H9 (cell line): ENCODE measurements at regions not wholly inside any gene's neighbourhood (a gene's known extent, or its start where the extent isn't known, plus 50 kb on each side); places are given as distances from the start of the nearest gene placed in this dataset.
"Not testable (repeated sequence)": the region's sequence is repeated elsewhere in the genome, so short reads cannot be mapped to it uniquely, and the experiment has no call there.

ENCODE experiments used
- DNase-seq: peaks from one replicate; pipeline ENCODE4 v3.0.0-alpha.2; 2017
- H2AFZ ChIP-seq: one replicate; pipeline ENCODE4 v1.6.1; 2013; ENCODE audit warnings: mild to moderate bottlenecking, low read length, control low read depth, moderate library complexity
- H2AK5ac ChIP-seq: 2 replicates; pipeline ENCODE4 v1.6.1; 2013; ENCODE audit warnings: low read length, control low read depth, mixed read lengths; ENCODE audit not compliant: insufficient read length
- H2BK120ac ChIP-seq: one replicate; pipeline ENCODE4 v1.6.1; 2013; ENCODE audit warnings: low read depth, mild to moderate bottlenecking, low read length, control low read depth, inconsistent platforms; ENCODE audit not compliant: poor library complexity, severe bottlenecking
- H2BK12ac ChIP-seq: 2 replicates; pipeline ENCODE4 v1.6.1; 2013; ENCODE audit warnings: low read length, control low read depth, mixed read lengths, low read depth; ENCODE audit not compliant: insufficient read length
- H2BK15ac ChIP-seq: 2 replicates; pipeline ENCODE4 v1.6.1; 2013; ENCODE audit warnings: low read depth, low read length, control low read depth
- H2BK20ac ChIP-seq: one replicate; pipeline ENCODE4 v1.6.1; 2013; ENCODE audit warnings: low read depth, mild to moderate bottlenecking, low read length, control low read depth, inconsistent platforms; ENCODE audit not compliant: poor library complexity, severe bottlenecking
- H2BK5ac ChIP-seq: 2 replicates; pipeline ENCODE4 v1.6.1; 2013; ENCODE audit warnings: low read length, control low read depth, mixed read lengths; ENCODE audit not compliant: insufficient read length
- H3K14ac ChIP-seq: 2 replicates; pipeline ENCODE4 v1.6.1; 2013; ENCODE audit warnings: low read length, control low read depth; ENCODE audit not compliant: insufficient read depth
- H3K18ac ChIP-seq: 2 replicates; pipeline ENCODE4 v1.6.1; 2013; ENCODE audit warnings: low read depth, mild to moderate bottlenecking, mixed read lengths, low read length, control low read depth; ENCODE audit not compliant: insufficient read length
- H3K23ac ChIP-seq: 2 replicates; pipeline ENCODE4 v1.6.1; 2013; ENCODE audit warnings: low read length, control low read depth, mixed read lengths, low read depth; ENCODE audit not compliant: insufficient read length
- H3K23me2 ChIP-seq: 2 replicates; pipeline ENCODE4 v1.6.1; 2013; ENCODE audit warnings: low read depth, mild to moderate bottlenecking, mixed read lengths, low read length, control low read depth; ENCODE audit not compliant: insufficient read length, poor library complexity, severe bottlenecking
- H3K27ac ChIP-seq: 2 replicates; pipeline ENCODE4 v1.5.1; 2013; ENCODE audit warnings: low read length, control low read depth, mixed read lengths, low read depth; ENCODE audit not compliant: insufficient read length
- H3K27me3 ChIP-seq: 2 replicates; pipeline ENCODE4 v1.6.1; 2013; ENCODE audit warnings: low read length, control low read depth, inconsistent platforms; ENCODE audit not compliant: insufficient read depth
- H3K4ac ChIP-seq: 2 replicates; pipeline ENCODE4 v1.6.1; 2013; ENCODE audit warnings: low read depth, mild to moderate bottlenecking, control low read depth, inconsistent platforms, low read length, moderate library complexity
- H3K4me1 ChIP-seq: 2 replicates; pipeline ENCODE4 v1.6.1; 2013; ENCODE audit warnings: low read length, control low read depth, inconsistent platforms; ENCODE audit not compliant: insufficient read depth
- H3K4me2 ChIP-seq: 2 replicates; pipeline ENCODE4 v1.6.1; 2013; ENCODE audit warnings: low read length, control low read depth, mixed read lengths; ENCODE audit not compliant: insufficient read length, insufficient read depth
- H3K56ac ChIP-seq: 2 replicates; pipeline ENCODE4 v1.6.1; 2013; ENCODE audit warnings: low read depth, mild to moderate bottlenecking, mixed read lengths, low read length, control low read depth; ENCODE audit not compliant: insufficient read length
- H3K79me1 ChIP-seq: 2 replicates; pipeline ENCODE4 v1.6.1; 2013; ENCODE audit warnings: low read depth, mild to moderate bottlenecking, moderate library complexity, low read length, control low read depth, inconsistent platforms; ENCODE audit not compliant: insufficient read depth, poor library complexity, severe bottlenecking
- H3K79me2 ChIP-seq: 2 replicates; pipeline ENCODE4 v1.6.1; 2013; ENCODE audit warnings: low read length, control low read depth, inconsistent platforms; ENCODE audit not compliant: insufficient read depth
- H3K9ac ChIP-seq: 2 replicates; pipeline ENCODE4 v1.6.1; 2013; ENCODE audit warnings: low read length, control low read depth, mixed read lengths; ENCODE audit not compliant: insufficient read length; ENCODE audit errors: extremely low read depth
- H3K9me3 ChIP-seq: one replicate; pipeline ENCODE4 v1.6.1; 2013; ENCODE audit warnings: low read depth, low read length, inconsistent platforms; ENCODE audit not compliant: control insufficient read depth
- H3T11ph ChIP-seq: one replicate; pipeline ENCODE4 v1.6.1; 2013; ENCODE audit warnings: mild to moderate bottlenecking, low read length, control low read depth, inconsistent platforms
- H4K20me1 ChIP-seq: one replicate; pipeline ENCODE4 v1.6.1; 2013; ENCODE audit not compliant: control insufficient read depth, insufficient read length, insufficient read depth
- H4K5ac ChIP-seq: 2 replicates; pipeline ENCODE4 v1.6.1; 2013; ENCODE audit warnings: low read depth, mild to moderate bottlenecking, mixed read lengths, low read length, control low read depth; ENCODE audit not compliant: insufficient read length
- H4K8ac ChIP-seq: replicated peaks from 2 replicates; pipeline ENCODE4 v1.6.1; 2013; ENCODE audit warnings: low read length, control low read depth, mixed read lengths, low read depth; ENCODE audit not compliant: insufficient read length
- H4K91ac ChIP-seq: 2 replicates; pipeline ENCODE4 v1.6.1; 2013; ENCODE audit warnings: low read depth, mild to moderate bottlenecking, moderate library complexity, mixed read lengths, low read length, control low read depth; ENCODE audit not compliant: insufficient read length
- H3K27ac Mint-ChIP-seq, 3 experiments: 2 replicates in 2 of 3; 3 replicates in 1 of 3; pipeline ENCODE4 v1.8.0; 2020 to 2021; ENCODE audit warnings: mixed read lengths in 3 of 3, mild to moderate bottlenecking in 1 of 3, moderate library complexity in 1 of 3
- H3K27me3 Mint-ChIP-seq: 2 replicates; pipeline ENCODE4 v1.8.0; 2021; ENCODE audit warnings: low read depth, mild to moderate bottlenecking, moderate library complexity, mixed read lengths
- H3K36me3 Mint-ChIP-seq, 3 experiments: 2 replicates in 2 of 3; 3 replicates in 1 of 3; pipeline ENCODE4 v1.8.0; 2020 to 2021; ENCODE audit warnings: low read depth in 3 of 3, mixed read lengths in 3 of 3; ENCODE audit not compliant: insufficient read depth in 1 of 3
- H3K4me1 Mint-ChIP-seq, 2 experiments: 2 replicates each; pipeline ENCODE4 v1.8.0; 2020; ENCODE audit warnings: mixed read lengths in 2 of 2
- H3K4me3 Mint-ChIP-seq, 2 experiments: 2 replicates in 1 of 2; 3 replicates in 1 of 2; pipeline ENCODE4 v1.8.0; 2020 to 2021; ENCODE audit warnings: mild to moderate bottlenecking in 2 of 2, mixed read lengths in 2 of 2, moderate library complexity in 1 of 2
- H3K9me3 Mint-ChIP-seq, 2 experiments: 2 replicates in 1 of 2; 3 replicates in 1 of 2; pipeline ENCODE4 v1.8.0; 2020; ENCODE audit warnings: mild to moderate bottlenecking in 2 of 2, mixed read lengths in 2 of 2, moderate library complexity in 1 of 2
- CTCF ChIP-seq: fragments of 200-600 bp; sonication (generic); conservative IDR thresholded peaks from 3 replicates; pipeline ENCODE4 v1.8.0; 2021; ENCODE audit warnings: antibody characterized with exemption, mild to moderate bottlenecking
- WGBS: extraction: QIAGEN DNeasy Blood & Tissue Kit; methylation state at CpG from one replicate; pipeline ENCODE4 v1.1.7; 2013; ENCODE audit warnings: missing lambda C conversion rate, low lambda C conversion rate, mixed read lengths; ENCODE audit not compliant: insufficient read length; ENCODE audit errors: extremely low coverage; 5-methylcytosine and 5-hydroxymethylcytosine counted together

GRCh38 chr17:27089929-27090247 lies 204.0 kb upstream of the WSB1 start:
- H3K9me3 ChIP-seq, result peaks cover 56% of the 10 kb centered on the region
- no peak for TF ChIP-seq CTCF
- no peak overlapping the region for H2AFZ ChIP-seq
- H3K79me2 ChIP-seq, result no peaks in the 10 kb centered on the region
- H3K27ac ChIP-seq, result no peak overlapping the region
- peaks cover 1% of the 10 kb centered on the region for H3K27me3 Mint-ChIP-seq
- no peak overlapping the region for H2BK5ac ChIP-seq
- no peak overlapping the region for H3K4ac ChIP-seq
- no peak overlapping the region for H3K18ac ChIP-seq
- no peak overlapping the region for H4K91ac ChIP-seq
- H3K36me3 Mint-ChIP-seq, result peaks cover 11 to 37% (median 18%) of the 10 kb centered on the region in 3 experiments; a peak in 6 of 7 replicates
- no peak overlapping the region for H3K56ac ChIP-seq
- H2BK15ac ChIP-seq, result no peak overlapping the region
- H2BK120ac ChIP-seq, result no peak overlapping the region
- no peak overlapping the region for H3K4me3 Mint-ChIP-seq
- H3K27ac Mint-ChIP-seq, result no peak overlapping the region
- H3K23me2 ChIP-seq, result no peaks in the 10 kb centered on the region
- H3K4me1 ChIP-seq, result no peaks in the 10 kb centered on the region
- WGBS, result no CpG with 5 or more reads among the region's 1 CpG
- peaks cover 91 to 95% of the 10 kb centered on the region in 2 experiments for H3K9me3 Mint-ChIP-seq
- no peaks in the 10 kb centered on the region for H3K79me1 ChIP-seq
- H3K9ac ChIP-seq, result no peak overlapping the region
- H4K20me1 ChIP-seq, result no peaks in the 10 kb centered on the region
- no peak overlapping the region for H4K5ac ChIP-seq
- H2AK5ac ChIP-seq, result no peak overlapping the region
- no peak overlapping the region for H4K8ac ChIP-seq
- no peak overlapping the region for H3K4me2 ChIP-seq
- no peak overlapping the region for H3K14ac ChIP-seq
- no peak overlapping the region for H3K23ac ChIP-seq
- H2BK12ac ChIP-seq, result no peak overlapping the region
- no peak overlapping the region for H2BK20ac ChIP-seq
- DNase-seq, result no peak
- H3T11ph ChIP-seq, result no peak overlapping the region
- no peaks in the 10 kb centered on the region for H3K4me1 Mint-ChIP-seq
- H3K27me3 ChIP-seq, result no peaks in the 10 kb centered on the region

- H3K4ac ChIP-seq, H2BK120ac ChIP-seq, H3K4me1 Mint-ChIP-seq, H3K4me1 ChIP-seq, H2BK12ac ChIP-seq, H3K56ac ChIP-seq, H4K20me1 ChIP-seq, H3K4me2 ChIP-seq, H3K27ac ChIP-seq, H3K23ac ChIP-seq, H3K4me3 Mint-ChIP-seq, H2BK20ac ChIP-seq, H3K27me3 ChIP-seq, H3K27me3 Mint-ChIP-seq, DNase-seq, H3K79me2 ChIP-seq, H3K9ac ChIP-seq, H3K14ac ChIP-seq, H2BK15ac ChIP-seq, H4K91ac ChIP-seq, H2AK5ac ChIP-seq, H3K23me2 ChIP-seq, H2AFZ ChIP-seq, H3T11ph ChIP-seq, H3K18ac ChIP-seq, H4K8ac ChIP-seq, H4K5ac ChIP-seq, H3K27ac Mint-ChIP-seq, H3K79me1 ChIP-seq, H2BK5ac ChIP-seq: not testable (repeated sequence)
- Mint-ChIP-seq H3K36me3 (peaks cover 11 to 34% (median 18%) of the 10 kb centered on the region in 3 experiments; a peak in 6 of 7 replicates), H3K9me3 (peaks cover 88 to 93% of the 10 kb centered on the region in 2 experiments)
- no CpG with 5 or more reads among the region's 10 CpGs for WGBS
- H3K9me3 ChIP-seq, result peaks cover 56% of the 10 kb centered on the region
These were observed 203.4 kb upstream of the WSB1 start for GRCh38 chr17:27090450-27091042.
